Body of pancreas (tissue), 4 donors: ENCODE measurements at regions not wholly inside any gene's neighbourhood (a gene's known extent, or its start where the extent isn't known, plus 50 kb on each side); places are given as distances from the start of the nearest gene placed in this dataset.

Source experiments
- ATAC-seq: fragments of 150-250 bp; one replicate; pipeline ENCODE4 v1.9.1; 2016
- DNase-seq, 4 donors: peaks; one replicate each; pipeline ENCODE4 v3.0.0-alpha.2; 2019
- H3K27ac ChIP-seq, 4 donors: fragments of 200-600 bp; sonication (generic); 1 replicate in 3 of 4; 2 replicates in 1 of 4; pipeline versions ENCODE4 v1.5.1 to v1.6.1; 2016 to 2019; ENCODE audit warnings: mild to moderate bottlenecking in 1 of 4, mixed read lengths in 1 of 4, moderate library complexity in 1 of 4
- H3K27me3 ChIP-seq, 2 donors: fragments of 200-600 bp; sonication (generic); one replicate each; pipeline ENCODE4 v1.6.0; 2016; ENCODE audit warnings: mild to moderate bottlenecking in 1 of 2
- H3K36me3 ChIP-seq, 2 donors: fragments of 200-600 bp; sonication (generic); replicated peaks in 1 of 2; 2 replicates each; pipeline ENCODE4 v1.5.1; 2016; ENCODE audit warnings: low read depth in 2 of 2; ENCODE audit not compliant: insufficient read depth in 1 of 2
- H3K4me1 ChIP-seq: fragments of 200-600 bp; sonication (generic); one replicate; pipeline ENCODE4 v1.6.0; 2016
- H3K4me3 ChIP-seq, 2 donors: fragments of 200-600 bp; sonication (generic); 1 replicate in 1 of 2; 2 replicates in 1 of 2; pipeline ENCODE4 v1.5.1; 2016 to 2019
- H3K9me3 ChIP-seq, 3 donors: fragments of 200-600 bp; sonication (generic); 1 replicate in 2 of 3; 2 replicates in 1 of 3; pipeline ENCODE4 v1.5.1; 2016
- POLR2A ChIP-seq, 3 donors: fragments of 450-650 bp; IDR thresholded peaks; one replicate each; pipeline ENCODE4 v1.6.1; 2016; ENCODE audit warnings: antibody characterized with exemption in 3 of 3, mild to moderate bottlenecking in 2 of 3
- WGBS, 2 donors: methylation state at CpG; one replicate each; pipeline ENCODE4 v1.1.5; 2017; 5-methylcytosine and 5-hydroxymethylcytosine counted together
- intact Hi-C: fragments of 100-400 bp; cut with DNase I; formaldehyde crosslinking; loops from one replicate; pipeline ENCODE4 v1.15.1; 2023
- TF ChIP-seq, protein P1 (sequence below), 7 experiments: fragments of 450-650 bp in 4 of 7; fragments of 200-600 bp in 3 of 7; sonication (generic) in 3 of 7; IDR thresholded peaks; one replicate each; pipeline ENCODE4 v1.5.1; 2016 to 2019; ENCODE audit warnings: antibody characterized with exemption in 7 of 7

DNA sequence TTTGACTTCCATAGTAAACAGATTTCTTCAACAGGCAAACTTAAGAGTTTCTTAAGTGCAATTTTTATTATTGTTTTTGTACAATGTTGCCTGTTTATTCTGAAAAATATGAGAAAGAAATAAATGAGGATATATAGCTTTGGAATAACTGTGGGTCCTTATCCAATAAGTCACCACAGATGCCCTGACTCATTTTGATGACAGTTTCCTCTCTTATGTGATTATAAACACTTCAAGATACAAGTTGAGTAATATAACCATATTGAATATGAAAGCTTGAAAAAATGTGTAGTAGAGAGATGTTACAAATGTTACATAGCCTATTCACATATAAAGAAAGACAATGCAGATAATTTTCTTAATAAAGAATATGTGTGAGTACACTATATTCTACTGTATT, 931.6 kb downstream of the RAPGEF2 start:
- H3K36me3 ChIP-seq, result no peaks in the 10 kb centered on the region
- no peaks in the 10 kb centered on the region for H3K4me1 ChIP-seq
- DNase-seq (no peak), ATAC-seq (no peak)
- intact Hi-C loops, result no loop called here
- no peaks in the 10 kb centered on the region for H3K27me3 ChIP-seq
- no peak overlapping the region for H3K27ac ChIP-seq
- H3K9me3 ChIP-seq, result no peaks in the 10 kb centered on the region
- H3K4me3 ChIP-seq, result no peak overlapping the region
- no peak for TF ChIP-seq POLR2A (IDR thresholded peaks at IDR 0.05)
- TF ChIP-seq, protein P1, sequence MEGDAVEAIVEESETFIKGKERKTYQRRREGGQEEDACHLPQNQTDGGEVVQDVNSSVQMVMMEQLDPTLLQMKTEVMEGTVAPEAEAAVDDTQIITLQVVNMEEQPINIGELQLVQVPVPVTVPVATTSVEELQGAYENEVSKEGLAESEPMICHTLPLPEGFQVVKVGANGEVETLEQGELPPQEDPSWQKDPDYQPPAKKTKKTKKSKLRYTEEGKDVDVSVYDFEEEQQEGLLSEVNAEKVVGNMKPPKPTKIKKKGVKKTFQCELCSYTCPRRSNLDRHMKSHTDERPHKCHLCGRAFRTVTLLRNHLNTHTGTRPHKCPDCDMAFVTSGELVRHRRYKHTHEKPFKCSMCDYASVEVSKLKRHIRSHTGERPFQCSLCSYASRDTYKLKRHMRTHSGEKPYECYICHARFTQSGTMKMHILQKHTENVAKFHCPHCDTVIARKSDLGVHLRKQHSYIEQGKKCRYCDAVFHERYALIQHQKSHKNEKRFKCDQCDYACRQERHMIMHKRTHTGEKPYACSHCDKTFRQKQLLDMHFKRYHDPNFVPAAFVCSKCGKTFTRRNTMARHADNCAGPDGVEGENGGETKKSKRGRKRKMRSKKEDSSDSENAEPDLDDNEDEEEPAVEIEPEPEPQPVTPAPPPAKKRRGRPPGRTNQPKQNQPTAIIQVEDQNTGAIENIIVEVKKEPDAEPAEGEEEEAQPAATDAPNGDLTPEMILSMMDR (IDR thresholded peaks at IDR 0.05), result no peak

GRCh38 chr4:160038615-160039014, 935.7 kb downstream of the RAPGEF2 start:
- no peak overlapping the region for H3K4me3 ChIP-seq
- 74 to 86% methylated on average over 2 of the region's 2 CpGs for WGBS, 2 donors
- DNase-seq (no peak), ATAC-seq (no peak)
- no peaks in the 10 kb centered on the region for H3K36me3 ChIP-seq
- intact Hi-C loops, result no loop called here
- no peaks in the 10 kb centered on the region for H3K9me3 ChIP-seq
- H3K27ac ChIP-seq, result no peak overlapping the region
- no peaks in the 10 kb centered on the region for H3K27me3 ChIP-seq
- no peak for TF ChIP-seq POLR2A (IDR thresholded peaks at IDR 0.05)
- TF ChIP-seq, protein P1 (IDR thresholded peaks at IDR 0.05), result no peak
- no peaks in the 10 kb centered on the region for H3K4me1 ChIP-seq

GRCh38 chr4:160044693-160045092, 941.8 kb downstream of the RAPGEF2 start:
- H3K27me3 ChIP-seq, result no peaks in the 10 kb centered on the region
- TF ChIP-seq, protein P1 (IDR thresholded peaks at IDR 0.05), result no peak
- TF ChIP-seq POLR2A (IDR thresholded peaks at IDR 0.05), result no peak
- H3K9me3 ChIP-seq, result no peaks in the 10 kb centered on the region
- no peak overlapping the region for H3K4me3 ChIP-seq
- H3K36me3 ChIP-seq, result no peaks in the 10 kb centered on the region
- whole genome bisulfite sequencing, 2 donors, result 83 to 88% methylated on average over 2 of the region's 2 CpGs
- intact Hi-C loops, result no loop called here
- no peaks in the 10 kb centered on the region for H3K4me1 ChIP-seq
- H3K27ac ChIP-seq, result no peak overlapping the region
- ATAC-seq (no peak), DNase-seq (no peak)

GRCh38 chr4:160082432-160083207, 979.7 kb downstream of the RAPGEF2 start:
- ATAC-seq, result no peak
- H3K36me3 ChIP-seq, result no peaks in the 10 kb centered on the region
- H3K27me3 ChIP-seq, result no peaks in the 10 kb centered on the region
- H3K9me3 ChIP-seq, result no peaks in the 10 kb centered on the region
- intact Hi-C loops, result no loop called here
- WGBS, 2 donors, result 79 to 86% methylated on average over 2 of the region's 2 CpGs
- no peaks in the 10 kb centered on the region for H3K4me1 ChIP-seq
- TF ChIP-seq, protein P1 (IDR thresholded peaks at IDR 0.05), result no peak
- no peak for TF ChIP-seq POLR2A (IDR thresholded peaks at IDR 0.05)
- DNase-seq, result no peak
- no peak overlapping the region for H3K27ac ChIP-seq
- no peak overlapping the region for H3K4me3 ChIP-seq

- Histone ChIP-seq H3K4me1 (no peaks in the 10 kb centered on the region), H3K36me3 (no peaks in the 10 kb centered on the region), H3K4me3 (no peak overlapping the region), H3K9me3 (no peaks in the 10 kb centered on the region), H3K27ac (no peak overlapping the region), H3K27me3 (no peaks in the 10 kb centered on the region)
- TF ChIP-seq POLR2A (IDR thresholded peaks at IDR 0.05), result no peak
- TF ChIP-seq, protein P1 (IDR thresholded peaks at IDR 0.05), result no peak
- 86 to 88% methylated on average over 3 of the region's 3 CpGs for WGBS, 2 donors
- no peak for ATAC-seq
- no peak for DNase-seq
- intact Hi-C loops, result no loop called here
Measured at GRCh38 chr4:160091631-160092030, 988.8 kb downstream of the RAPGEF2 start.
